Nucleus accumbens (tissue), 56 donors: ENCODE measurements at regions not wholly inside any gene's neighbourhood (a gene's known extent, or its start where the extent isn't known, plus 50 kb on each side); places are given as distances from the start of the nearest gene placed in this dataset.
"Not testable (repeated sequence)": the region's sequence is repeated elsewhere in the genome, so short reads cannot be mapped to it uniquely, and the experiment has no call there.

ENCODE experiments used
- DNase-seq, 56 donors: peaks; one replicate each; lab custom pipeline; 2025; lab: John Stamatoyannopoulos, UW

GRCh38 chr9:626114-626513 is 215.4 kb upstream of the DMRT1 start:
- DNase-seq: not testable (repeated sequence)

GRCh38 chr9:626596-626995 is 214.9 kb upstream of the DMRT1 start:
- DNase-seq: no peak

- DNase-seq: no peak
These were observed 214.0 kb upstream of the DMRT1 start for GRCh38 chr9:627336-627970.

GRCh38 chr9:629146-629545 is 212.4 kb upstream of the DMRT1 start:
- no peak for DNase-seq

GRCh38 chr9:630817-631216 is 210.7 kb upstream of the DMRT1 start:
- DNase-seq: no peak

- no peak for DNase-seq
These were observed 209.9 kb upstream of the DMRT1 start for GRCh38 chr9:631596-631995.

- DNase-seq: no peak
These were observed 208.0 kb upstream of the DMRT1 start for GRCh38 chr9:633461-633860.

GRCh38 chr9:636931-637591 is 204.4 kb upstream of the DMRT1 start:
- DNase-seq: no peak

- no peak for DNase-seq
These were observed 203.3 kb upstream of the DMRT1 start for GRCh38 chr9:638152-638551.

GRCh38 chr9:642014-642413 is 199.5 kb upstream of the DMRT1 start:
- DNase-seq: no peak

GRCh38 chr9:643966-644365 is 197.5 kb upstream of the DMRT1 start:
- no peak for DNase-seq

- DNase-seq: no peak
These were observed 194.0 kb upstream of the DMRT1 start for GRCh38 chr9:647522-647921.

- no peak for DNase-seq
These were observed 192.1 kb upstream of the DMRT1 start for GRCh38 chr9:649128-650074.

GRCh38 chr9:650362-650761 is 191.1 kb upstream of the DMRT1 start:
- no peak for DNase-seq

GRCh38 chr9:651371-651770 is 190.1 kb upstream of the DMRT1 start:
- DNase-seq: no peak

- peak in 1 of 56 donors; percentile 10 for DNase-seq
These were observed 188.6 kb upstream of the DMRT1 start for GRCh38 chr9:652914-653313.

GRCh38 chr9:653421-653820 is 188.1 kb upstream of the DMRT1 start:
- no peak for DNase-seq

GRCh38 chr9:653856-654387 is 187.6 kb upstream of the DMRT1 start:
- DNase-seq: no peak

- peak in 15 of 56 donors; percentile 6 to 49 (median 20) for DNase-seq
These were observed 185.6 kb upstream of the DMRT1 start for GRCh38 chr9:655875-656274.

- DNase-seq: no peak
These were observed 184.4 kb upstream of the DMRT1 start for GRCh38 chr9:656926-657568.

GRCh38 chr9:659286-659685 is 182.2 kb upstream of the DMRT1 start:
- DNase-seq: no peak
